ENCODE measurements at regions not wholly inside any gene's neighbourhood (a gene's known extent, or its start where the extent isn't known, plus 50 kb on each side); places are given as distances from the start of the nearest gene placed in this dataset.

DNA sequence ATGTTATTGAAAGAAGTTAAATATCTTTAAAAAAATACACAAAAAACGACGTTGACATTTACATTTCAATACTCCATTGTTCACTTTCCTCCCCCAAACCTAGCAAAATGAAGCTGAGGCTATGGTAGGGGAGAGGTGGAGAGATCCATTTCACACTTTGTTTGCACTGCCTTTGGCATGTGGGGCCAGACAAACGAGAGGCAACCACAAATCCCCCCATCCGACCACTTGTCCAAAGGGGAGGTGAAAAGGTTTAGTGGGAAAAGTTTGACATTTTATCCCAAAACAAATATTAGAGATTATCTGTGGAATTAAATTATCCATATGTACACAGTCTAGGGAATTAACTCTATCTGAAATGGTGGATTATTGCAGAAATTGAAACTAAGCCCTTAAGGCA is 261.7 kb upstream of the FIGN start (continued):
- no peak for TF ChIP-seq ZNF488 (tag by site-specific recombination; IDR thresholded peaks at IDR 0.05)
- no peak for TF ChIP-seq ZNF155 (tag by site-specific recombination; IDR thresholded peaks at IDR 0.05)
- TF ChIP-seq ZNF792 (tag by site-specific recombination; IDR thresholded peaks at IDR 0.05): no peak
- no peak for TF ChIP-seq ZFHX2 (tag by site-specific recombination; conservative IDR thresholded peaks at IDR 0.05)

DNA sequence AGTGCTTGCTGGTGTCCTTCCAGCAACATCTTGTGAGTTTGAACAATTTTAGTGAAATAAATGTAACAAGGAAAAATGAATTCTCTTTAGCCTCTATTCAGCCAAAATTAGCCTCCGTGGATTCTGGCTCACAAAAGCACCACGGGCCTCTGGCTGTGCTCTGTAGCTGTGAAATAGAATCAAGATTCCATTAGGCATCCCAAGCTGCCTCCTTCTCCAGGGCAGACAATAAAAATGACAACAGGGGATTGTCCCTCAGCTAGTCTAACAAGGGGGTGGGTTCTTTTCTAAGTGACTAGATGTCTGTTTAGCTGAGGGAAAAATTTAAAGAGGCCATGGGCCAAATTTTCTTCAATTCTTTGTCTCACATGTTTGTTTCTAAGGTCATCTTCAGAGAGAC is 254.7 kb upstream of the FIGN start:
- no peaks in the 10 kb centered on the region for H3K36me3 ChIP-seq (ENCODE audit: control insufficient read depth in 2 of 2, insufficient read depth in 1 of 2, low read length in 2 of 2)
- TF ChIP-seq ZNF585B (tag by site-specific recombination; IDR thresholded peaks at IDR 0.05) (no peak), ZNF707 (tag by site-specific recombination; IDR thresholded peaks at IDR 0.05) (no peak), ZNF580 (tag by site-specific recombination; IDR thresholded peaks at IDR 0.05) (no peak), GLIS1 (tag by site-specific recombination; IDR thresholded peaks at IDR 0.05) (no peak), ZNF449 (tag by site-specific recombination; IDR thresholded peaks at IDR 0.05) (no peak), ZSCAN30 (tag by site-specific recombination; IDR thresholded peaks at IDR 0.05) (no peak), PRDM1 (tag by site-specific recombination; IDR thresholded peaks at IDR 0.05) (no peak), ZNF221 (tag by site-specific recombination; IDR thresholded peaks at IDR 0.05; ENCODE audit: borderline replicate concordance) (no peak), ZNF391 (tag by site-specific recombination; IDR thresholded peaks at IDR 0.05; ENCODE audit: borderline replicate concordance, low read depth) (no peak), ZNF426 (tag by site-specific recombination; IDR thresholded peaks at IDR 0.05) (no peak), ZNF394 (tag by site-specific recombination; IDR thresholded peaks at IDR 0.05; ENCODE audit: borderline replicate concordance) (no peak), ZNF558 (tag by site-specific recombination; IDR thresholded peaks at IDR 0.05) (no peak), HOXD13 (CRISPR knock-in tag; IDR thresholded peaks at IDR 0.05; ENCODE audit: borderline replicate concordance) (no peak)
- TF ChIP-seq, protein P1, sequence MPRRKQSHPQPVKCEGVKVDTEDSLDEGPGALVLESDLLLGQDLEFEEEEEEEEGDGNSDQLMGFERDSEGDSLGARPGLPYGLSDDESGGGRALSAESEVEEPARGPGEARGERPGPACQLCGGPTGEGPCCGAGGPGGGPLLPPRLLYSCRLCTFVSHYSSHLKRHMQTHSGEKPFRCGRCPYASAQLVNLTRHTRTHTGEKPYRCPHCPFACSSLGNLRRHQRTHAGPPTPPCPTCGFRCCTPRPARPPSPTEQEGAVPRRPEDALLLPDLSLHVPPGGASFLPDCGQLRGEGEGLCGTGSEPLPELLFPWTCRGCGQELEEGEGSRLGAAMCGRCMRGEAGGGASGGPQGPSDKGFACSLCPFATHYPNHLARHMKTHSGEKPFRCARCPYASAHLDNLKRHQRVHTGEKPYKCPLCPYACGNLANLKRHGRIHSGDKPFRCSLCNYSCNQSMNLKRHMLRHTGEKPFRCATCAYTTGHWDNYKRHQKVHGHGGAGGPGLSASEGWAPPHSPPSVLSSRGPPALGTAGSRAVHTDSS (tag by site-specific recombination; IDR thresholded peaks at IDR 0.05): no peak
- TF ChIP-seq, protein P2, sequence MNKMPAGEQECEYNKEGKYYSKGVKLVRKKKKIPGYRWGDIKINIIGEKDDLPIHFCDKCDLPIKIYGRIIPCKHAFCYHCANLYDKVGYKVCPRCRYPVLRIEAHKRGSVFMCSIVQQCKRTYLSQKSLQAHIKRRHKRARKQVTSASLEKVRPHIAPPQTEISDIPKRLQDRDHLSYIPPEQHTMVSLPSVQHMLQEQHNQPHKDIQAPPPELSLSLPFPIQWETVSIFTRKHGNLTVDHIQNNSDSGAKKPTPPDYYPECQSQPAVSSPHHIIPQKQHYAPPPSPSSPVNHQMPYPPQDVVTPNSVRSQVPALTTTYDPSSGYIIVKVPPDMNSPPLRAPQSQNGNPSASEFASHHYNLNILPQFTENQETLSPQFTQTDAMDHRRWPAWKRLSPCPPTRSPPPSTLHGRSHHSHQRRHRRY (tag by site-specific recombination; IDR thresholded peaks at IDR 0.05): no peak
- H3K4me1 ChIP-seq (ENCODE audit: control insufficient read depth, insufficient read depth, low read length): no peaks in the 10 kb centered on the region
- H3K4me3 ChIP-seq (ENCODE audit: low read depth, low read length): no peak overlapping the region
- no peak overlapping the region for H3K27ac ChIP-seq (ENCODE audit: extremely low read depth, low read depth, low read length)
- POLR2A ChIA-PET: no interaction called here
- H3K9me3 ChIP-seq (ENCODE audit: control insufficient read depth, insufficient read depth, low read depth, low read length): no peaks in the 10 kb centered on the region
- CTCF ChIA-PET: interaction anchor here (0.5 kb wide), 1 partner anchor 257 kb away, joined by 4 read pairs; no protein-coding TSS in a partner anchor

- TF ChIP-seq ZNF223 (tag by site-specific recombination; IDR thresholded peaks at IDR 0.05) (no peak), PRDM6 (tag by site-specific recombination; IDR thresholded peaks at IDR 0.05) (no peak), ZNF558 (tag by site-specific recombination; IDR thresholded peaks at IDR 0.05) (no peak), ZNF549 (tag by site-specific recombination; IDR thresholded peaks at IDR 0.05) (no peak), ZNF146 (tag by site-specific recombination; IDR thresholded peaks at IDR 0.05) (no peak), ZNF670 (tag by site-specific recombination; IDR thresholded peaks at IDR 0.05; ENCODE audit: low read depth) (no peak), ZNF530 (tag by site-specific recombination; IDR thresholded peaks at IDR 0.05; ENCODE audit: low read depth) (no peak), ZNF362 (tag by site-specific recombination; IDR thresholded peaks at IDR 0.05) (no peak), ZNF266 (tag by site-specific recombination; IDR thresholded peaks at IDR 0.05; ENCODE audit: low read depth) (no peak), HOXD13 (CRISPR knock-in tag; IDR thresholded peaks at IDR 0.05; ENCODE audit: borderline replicate concordance) (no peak)
- no peaks in the 10 kb centered on the region for H3K36me3 ChIP-seq (ENCODE audit: control insufficient read depth in 2 of 2, insufficient read depth in 1 of 2, low read length in 2 of 2)
- ChIA-PET POLR2A (no interaction called here), CTCF (no interaction called here)
- H3K4me1 ChIP-seq (ENCODE audit: control insufficient read depth, insufficient read depth, low read length): no peaks in the 10 kb centered on the region
- no peaks in the 10 kb centered on the region for H3K9me3 ChIP-seq (ENCODE audit: control insufficient read depth, insufficient read depth, low read depth, low read length)
- no peak overlapping the region for H3K4me3 ChIP-seq (ENCODE audit: low read depth, low read length)
- H3K27ac ChIP-seq (ENCODE audit: extremely low read depth, low read depth, low read length): no peak overlapping the region
Observed at GRCh38 chr2:163990101-163990500, 254.3 kb upstream of the FIGN start.

All from HEK293 (cell line).